EL (cell line): ENCODE measurements at regions not wholly inside any gene's neighbourhood (a gene's known extent, or its start where the extent isn't known, plus 50 kb on each side); places are given as distances from the start of the nearest gene placed in this dataset.
"Not testable (repeated sequence)": the region's sequence is repeated elsewhere in the genome, so short reads cannot be mapped to it uniquely, and the experiment has no call there.

Experiments
- DNase-seq: peaks from one replicate; pipeline ENCODE4 v3.0.0-alpha.2; 2016

DNA sequence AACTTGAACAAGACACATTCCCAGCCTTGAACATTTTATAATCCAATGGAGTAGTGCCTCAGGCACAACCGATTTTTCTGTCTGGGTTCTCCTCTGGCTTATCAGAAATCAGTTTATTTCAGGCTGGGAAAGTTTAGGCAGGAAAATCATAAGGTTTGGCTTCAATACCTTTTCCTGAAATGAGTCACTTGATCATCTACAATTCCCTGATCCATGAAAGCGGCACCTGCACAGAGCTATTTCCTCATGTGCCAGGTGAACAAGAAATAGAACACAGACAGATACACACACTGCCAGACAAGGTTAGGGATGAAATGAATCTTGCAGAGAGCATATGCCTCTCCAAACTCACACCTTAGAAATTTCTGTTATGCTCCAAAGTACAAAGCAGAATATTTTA is 106.7 kb upstream of the OR9G4 start:
- DNase-seq: no peak

GRCh38 chr11:56852131-56852530 is 103.6 kb upstream of the OR9G4 start:
- no peak for DNase-seq

DNA sequence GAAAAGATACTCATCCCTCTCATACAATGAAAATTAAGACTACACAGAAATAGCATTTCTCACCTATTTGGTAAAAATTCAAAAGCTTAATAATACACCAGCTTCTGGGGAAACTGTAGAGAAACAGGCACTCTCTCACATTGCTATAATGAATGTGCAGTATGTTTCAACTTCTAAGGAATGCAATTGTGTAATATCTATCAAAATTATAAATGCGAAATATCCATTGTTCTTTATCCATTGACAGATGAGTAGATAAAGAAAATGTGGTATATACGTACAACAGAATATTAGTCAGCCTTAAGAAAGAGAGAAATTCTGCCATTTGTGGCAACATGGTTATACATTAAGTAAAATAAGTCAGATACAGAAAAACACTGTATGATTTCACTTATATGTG is 101.4 kb upstream of the OR9G4 start:
- no peak for DNase-seq

DNA sequence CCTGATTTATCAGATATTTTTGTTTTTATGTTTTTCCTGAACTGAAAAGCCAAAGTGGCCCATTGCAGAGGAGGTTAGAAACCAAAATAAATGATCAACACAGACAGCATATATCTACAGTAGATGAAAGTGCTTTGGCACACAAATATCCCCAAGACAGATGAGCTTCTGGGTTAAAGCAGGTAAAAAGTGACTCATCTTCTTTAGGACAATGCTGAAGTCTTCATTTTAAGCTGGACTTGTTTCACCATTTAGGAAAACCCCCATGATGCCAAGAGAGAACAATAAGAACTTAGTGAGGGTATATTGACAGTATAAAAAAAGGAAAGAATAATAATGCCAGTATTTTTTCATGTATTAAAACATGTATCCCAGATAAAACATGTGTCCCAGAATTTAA is 100.8 kb upstream of the OR9G4 start:
- no peak for DNase-seq

DNA sequence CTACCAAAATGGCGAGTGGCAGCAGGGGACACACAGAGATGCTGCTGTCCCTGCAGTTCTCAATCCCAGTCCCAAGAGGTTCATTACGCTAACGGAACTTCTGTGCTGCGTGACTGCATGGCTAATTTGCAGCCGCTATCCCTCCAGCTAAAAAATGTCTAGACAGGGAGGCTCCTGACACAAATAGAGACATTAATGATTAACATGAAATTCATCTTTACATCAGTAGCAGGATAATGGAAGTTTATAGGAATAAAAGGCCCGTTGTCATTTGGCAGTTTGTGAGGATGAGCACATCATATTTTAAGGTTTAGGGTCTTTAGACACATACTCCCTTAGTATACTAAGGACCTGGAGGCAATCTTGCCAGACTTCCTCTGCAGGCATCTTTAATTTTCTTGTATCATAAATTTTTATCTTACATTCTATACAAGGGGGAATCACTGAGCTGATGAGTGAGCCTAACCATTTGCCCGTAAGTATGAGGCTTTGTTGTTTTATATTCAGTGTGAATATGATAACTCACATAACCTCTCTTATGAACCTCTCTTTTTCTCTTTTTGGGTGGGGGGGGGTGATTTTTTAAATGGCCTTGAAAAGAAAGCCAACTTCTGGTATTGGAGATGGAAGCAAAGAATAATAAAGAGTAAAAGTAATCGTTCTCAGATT is 99.8 kb upstream of the OR9G4 start:
- no peak for DNase-seq

GRCh38 chr11:56846631-56847576 is 98.4 kb upstream of the OR9G4 start:
- no peak for DNase-seq

GRCh38 chr11:56845121-56845732 is 96.7 kb upstream of the OR9G4 start:
- no peak for DNase-seq

GRCh38 chr11:56843816-56844215 is 95.3 kb upstream of the OR9G4 start:
- no peak for DNase-seq

DNA sequence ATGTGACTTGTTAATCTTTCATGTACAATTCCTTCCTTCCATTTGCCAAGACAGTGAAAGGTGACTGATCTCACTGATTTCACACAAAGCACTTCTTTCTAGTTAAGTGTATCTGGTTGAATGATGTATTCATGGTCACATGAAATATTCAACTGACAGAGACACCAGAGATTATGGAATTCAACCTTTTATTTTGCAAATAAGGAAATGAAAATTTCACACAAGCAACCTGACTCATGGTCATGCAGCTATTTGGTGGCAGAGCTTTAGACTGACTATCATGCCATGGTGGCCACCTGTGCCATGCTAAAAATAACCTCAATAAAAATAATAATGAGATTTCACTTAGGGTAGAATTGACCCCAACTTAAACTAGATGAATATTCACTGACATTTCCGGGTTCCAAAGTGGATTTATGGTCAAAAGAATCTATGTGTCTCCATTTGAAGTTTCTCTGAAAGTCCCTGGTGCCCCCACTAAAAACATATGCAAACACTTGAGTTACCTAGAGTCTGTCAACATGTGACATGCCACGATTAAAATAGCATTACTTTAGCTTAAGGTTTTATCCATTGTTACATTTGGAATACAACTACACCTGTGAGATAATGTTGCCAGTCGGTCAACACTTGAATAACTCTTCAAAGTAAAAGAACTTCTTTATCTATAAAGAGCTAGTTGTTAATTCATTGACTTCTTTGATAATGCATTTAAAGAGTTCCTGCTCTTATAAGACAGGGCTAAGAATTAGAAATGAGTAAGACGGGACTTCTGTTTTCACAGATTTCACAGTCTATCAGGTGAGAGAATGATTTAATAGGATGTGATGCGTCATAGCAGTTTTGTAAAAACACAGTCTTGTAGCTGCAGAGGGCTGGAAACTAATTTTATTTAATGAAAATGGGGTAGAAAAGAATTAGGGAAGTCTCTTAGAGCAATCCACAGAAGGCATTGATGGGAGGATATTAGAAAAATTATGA is 94.6 kb upstream of the OR9G4 start:
- no peak for DNase-seq

- peak; percentile 47 for DNase-seq
Measured at GRCh38 chr11:56841210-56841810, 92.8 kb upstream of the OR9G4 start.

DNA sequence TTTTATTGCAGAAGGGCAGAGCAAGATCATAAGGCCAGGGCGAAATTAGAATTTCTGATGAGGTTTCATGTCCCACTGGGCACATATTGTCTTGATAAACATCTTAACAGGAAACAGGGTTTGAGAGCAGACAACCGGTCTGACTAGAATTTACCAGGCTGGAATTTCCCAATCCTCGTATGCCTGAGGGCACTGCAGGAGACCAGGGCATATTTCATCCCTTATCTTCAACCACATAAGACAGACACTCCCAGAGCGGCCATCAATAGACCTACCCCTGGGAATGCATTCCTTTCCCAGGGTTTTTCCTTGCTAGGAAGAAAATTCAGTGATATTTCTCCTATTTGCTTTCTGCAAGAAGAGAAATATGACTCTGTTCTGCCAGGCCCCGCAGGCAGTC is 78.9 kb upstream of the OR9G4 start:
- DNase-seq: not testable (repeated sequence)

DNA sequence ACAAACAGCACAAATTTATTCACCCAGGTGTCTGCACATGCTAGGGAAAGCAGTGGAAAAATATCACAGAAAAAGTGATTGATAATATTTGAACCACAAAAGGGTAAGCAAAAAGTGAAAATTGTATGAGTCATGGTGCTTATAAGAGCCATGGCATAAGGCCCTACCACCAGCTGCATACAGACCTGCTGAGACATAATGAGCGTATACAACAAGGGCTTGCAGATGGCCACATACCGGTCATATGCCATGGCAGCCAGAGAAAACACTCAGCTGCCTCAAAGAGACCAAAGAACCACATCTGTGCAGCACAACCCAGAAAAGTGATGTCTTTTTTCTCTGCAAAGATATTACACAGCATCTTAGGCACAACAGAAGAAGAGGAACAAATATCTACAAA is 71.4 kb upstream of the OR9G4 start:
- no peak for DNase-seq

- no peak for DNase-seq
Measured at GRCh38 chr11:56817661-56818060, 69.2 kb upstream of the OR9G4 start.

DNA sequence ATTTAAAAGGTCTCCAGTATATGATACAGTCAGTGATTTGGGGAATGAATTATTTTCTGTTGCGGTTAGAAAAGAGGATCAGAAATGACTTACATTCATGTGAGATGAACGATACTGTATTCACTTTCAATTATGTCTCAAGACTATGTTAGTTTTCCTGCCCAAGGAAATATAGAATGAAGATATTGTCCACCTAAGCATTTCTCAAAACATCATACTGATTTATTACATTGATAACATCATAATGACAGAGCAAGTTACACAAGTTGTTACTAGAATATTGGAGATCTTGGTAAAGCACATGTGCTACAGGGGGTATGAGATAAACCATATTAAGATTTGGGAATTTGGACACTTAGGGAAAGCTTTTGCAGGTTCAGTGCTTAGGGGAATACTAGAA is 67.8 kb upstream of the OR9G4 start:
- DNase-seq: no peak

GRCh38 chr11:56808326-56808725 is 59.8 kb upstream of the OR9G4 start:
- DNase-seq: no peak

GRCh38 chr11:56799691-56800210 is 51.3 kb upstream of the OR9G4 start:
- no peak for DNase-seq
